HEK293 (cell line): ENCODE measurements at regions not wholly inside any gene's neighbourhood (a gene's known extent, or its start where the extent isn't known, plus 50 kb on each side); places are given as distances from the start of the nearest gene placed in this dataset.

Experiments
- TRIM28 ChIP-seq: IDR thresholded peaks from 2 replicates; pipeline ENCODE4 v1.6.1; 2011; ENCODE audit warnings: low read length, control low read depth, borderline replicate concordance
- ZFP37 ChIP-seq: fragments of 450-650 bp; formaldehyde crosslinking; IDR thresholded peaks from 2 replicates; pipeline ENCODE4 v1.5.1; 2016; ENCODE audit warnings: missing biosample characterization, missing genetic modification characterization
- ZNF274 ChIP-seq, 2 experiments: fragments of 200-500 bp in 1 of 2; fragments of 450-650 bp in 1 of 2; sonication (Bioruptor generic) in 1 of 2; formaldehyde crosslinking in 1 of 2; IDR thresholded peaks; 2 replicates each; pipeline versions ENCODE4 v1.5.1 to v1.6.1; 2014 to 2016; ENCODE audit warnings: borderline replicate concordance in 1 of 2, inconsistent platforms in 1 of 2, low read length in 1 of 2, missing biosample characterization in 1 of 2, missing genetic modification characterization in 1 of 2
- ZNF280C ChIP-seq: fragments of 450-650 bp; formaldehyde crosslinking; IDR thresholded peaks from 2 replicates; pipeline ENCODE4 v1.5.1; 2016; ENCODE audit warnings: missing biosample characterization, missing genetic modification characterization
- ZNF354C ChIP-seq: fragments of 450-650 bp; formaldehyde crosslinking; IDR thresholded peaks from 2 replicates; pipeline ENCODE4 v1.5.1; 2016; ENCODE audit warnings: missing biosample characterization, missing genetic modification characterization, low read depth, borderline replicate concordance
- ZNF423 ChIP-seq: fragments of 450-650 bp; formaldehyde crosslinking; IDR thresholded peaks from 2 replicates; pipeline ENCODE4 v1.5.1; 2016; ENCODE audit warnings: missing biosample characterization, missing genetic modification characterization
- ZNF513 ChIP-seq: fragments of 450-650 bp; IDR thresholded peaks from 2 replicates; pipeline ENCODE4 v1.5.1; 2018; ENCODE audit warnings: missing biosample characterization, missing genetic modification characterization
- ZNF626 ChIP-seq: fragments of 450-650 bp; sonication (Bioruptor Pico); formaldehyde crosslinking; IDR thresholded peaks from 2 replicates; pipeline ENCODE4 v1.5.1; 2018; ENCODE audit warnings: missing biosample characterization, missing genetic modification characterization, inconsistent platforms
- ZNF670 ChIP-seq: fragments of 450-650 bp; formaldehyde crosslinking; IDR thresholded peaks from 2 replicates; pipeline ENCODE4 v1.5.1; 2016; ENCODE audit warnings: missing biosample characterization, missing genetic modification characterization, low read depth
- ZNF707 ChIP-seq: fragments of 450-650 bp; formaldehyde crosslinking; IDR thresholded peaks from 2 replicates; pipeline ENCODE4 v1.5.1; 2016; ENCODE audit warnings: missing biosample characterization, missing genetic modification characterization
- ZNF776 ChIP-seq: fragments of 450-650 bp; formaldehyde crosslinking; IDR thresholded peaks from 2 replicates; pipeline ENCODE4 v1.5.0; 2017; ENCODE audit warnings: missing biosample characterization, missing genetic modification characterization, borderline replicate concordance
- TF ChIP-seq, protein P1 (sequence below): fragments of 450-650 bp; formaldehyde crosslinking; IDR thresholded peaks from 2 replicates; pipeline ENCODE4 v1.5.1; 2016; ENCODE audit warnings: missing biosample characterization, missing genetic modification characterization
- TF ChIP-seq, protein P2 (sequence below): fragments of 450-650 bp; formaldehyde crosslinking; optimal IDR thresholded peaks from 2 replicates; pipeline ENCODE3; 2016; ENCODE audit warnings: missing biosample characterization, mild to moderate bottlenecking, missing genetic modification characterization
- TF ChIP-seq, protein P3 (sequence below): fragments of 450-650 bp; formaldehyde crosslinking; IDR thresholded peaks from 2 replicates; pipeline ENCODE4 v1.5.1; 2016; ENCODE audit warnings: missing biosample characterization, missing genetic modification characterization

DNA sequence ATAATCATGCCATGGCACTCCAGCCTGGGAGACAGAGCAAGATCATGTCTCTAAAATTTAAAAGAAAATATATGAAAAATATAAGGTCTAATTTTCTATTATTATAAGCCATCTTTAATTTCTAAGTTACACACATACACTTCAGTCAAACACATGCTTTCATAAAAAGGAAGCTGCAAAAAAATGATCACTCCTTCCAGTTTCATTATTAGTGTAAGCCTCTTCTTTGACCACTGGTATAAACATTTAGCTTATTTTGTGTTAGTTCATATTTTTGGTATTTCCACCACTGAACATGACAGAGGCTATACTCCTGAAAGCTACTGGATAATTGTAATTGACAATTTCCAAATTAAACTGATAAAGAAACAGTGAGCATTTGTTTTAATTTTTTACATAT, 163.3 kb upstream of the USP38 start:
- TF ChIP-seq TRIM28 (no peak), ZNF776 (tag by site-specific recombination) (no peak), ZNF423 (no peak), ZNF626 (tag by site-specific recombination) (no peak), ZNF707 (tag by site-specific recombination) (no peak), ZNF354C (no peak), ZFP37 (no peak), ZNF280C (tag by site-specific recombination) (no peak), ZNF513 (tag by site-specific recombination) (no peak), ZNF274 (IDR thresholded peaks at IDR 0.05; ENCODE audit: low read length) (no peak), ZNF274 (tag by site-specific recombination; IDR thresholded peaks at IDR 0.05; ENCODE audit: borderline replicate concordance) (no peak), ZNF670 (tag by site-specific recombination) (no peak)
- TF ChIP-seq, protein P1, sequence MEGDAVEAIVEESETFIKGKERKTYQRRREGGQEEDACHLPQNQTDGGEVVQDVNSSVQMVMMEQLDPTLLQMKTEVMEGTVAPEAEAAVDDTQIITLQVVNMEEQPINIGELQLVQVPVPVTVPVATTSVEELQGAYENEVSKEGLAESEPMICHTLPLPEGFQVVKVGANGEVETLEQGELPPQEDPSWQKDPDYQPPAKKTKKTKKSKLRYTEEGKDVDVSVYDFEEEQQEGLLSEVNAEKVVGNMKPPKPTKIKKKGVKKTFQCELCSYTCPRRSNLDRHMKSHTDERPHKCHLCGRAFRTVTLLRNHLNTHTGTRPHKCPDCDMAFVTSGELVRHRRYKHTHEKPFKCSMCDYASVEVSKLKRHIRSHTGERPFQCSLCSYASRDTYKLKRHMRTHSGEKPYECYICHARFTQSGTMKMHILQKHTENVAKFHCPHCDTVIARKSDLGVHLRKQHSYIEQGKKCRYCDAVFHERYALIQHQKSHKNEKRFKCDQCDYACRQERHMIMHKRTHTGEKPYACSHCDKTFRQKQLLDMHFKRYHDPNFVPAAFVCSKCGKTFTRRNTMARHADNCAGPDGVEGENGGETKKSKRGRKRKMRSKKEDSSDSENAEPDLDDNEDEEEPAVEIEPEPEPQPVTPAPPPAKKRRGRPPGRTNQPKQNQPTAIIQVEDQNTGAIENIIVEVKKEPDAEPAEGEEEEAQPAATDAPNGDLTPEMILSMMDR = no peak
- TF ChIP-seq, protein P2, sequence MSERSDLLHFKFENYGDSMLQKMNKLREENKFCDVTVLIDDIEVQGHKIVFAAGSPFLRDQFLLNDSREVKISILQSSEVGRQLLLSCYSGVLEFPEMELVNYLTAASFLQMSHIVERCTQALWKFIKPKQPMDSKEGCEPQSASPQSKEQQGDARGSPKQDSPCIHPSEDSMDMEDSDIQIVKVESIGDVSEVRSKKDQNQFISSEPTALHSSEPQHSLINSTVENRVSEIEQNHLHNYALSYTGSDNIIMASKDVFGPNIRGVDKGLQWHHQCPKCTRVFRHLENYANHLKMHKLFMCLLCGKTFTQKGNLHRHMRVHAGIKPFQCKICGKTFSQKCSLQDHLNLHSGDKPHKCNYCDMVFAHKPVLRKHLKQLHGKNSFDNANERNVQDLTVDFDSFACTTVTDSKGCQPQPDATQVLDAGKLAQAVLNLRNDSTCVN (tag by site-specific recombination) = no peak
- TF ChIP-seq, protein P3, sequence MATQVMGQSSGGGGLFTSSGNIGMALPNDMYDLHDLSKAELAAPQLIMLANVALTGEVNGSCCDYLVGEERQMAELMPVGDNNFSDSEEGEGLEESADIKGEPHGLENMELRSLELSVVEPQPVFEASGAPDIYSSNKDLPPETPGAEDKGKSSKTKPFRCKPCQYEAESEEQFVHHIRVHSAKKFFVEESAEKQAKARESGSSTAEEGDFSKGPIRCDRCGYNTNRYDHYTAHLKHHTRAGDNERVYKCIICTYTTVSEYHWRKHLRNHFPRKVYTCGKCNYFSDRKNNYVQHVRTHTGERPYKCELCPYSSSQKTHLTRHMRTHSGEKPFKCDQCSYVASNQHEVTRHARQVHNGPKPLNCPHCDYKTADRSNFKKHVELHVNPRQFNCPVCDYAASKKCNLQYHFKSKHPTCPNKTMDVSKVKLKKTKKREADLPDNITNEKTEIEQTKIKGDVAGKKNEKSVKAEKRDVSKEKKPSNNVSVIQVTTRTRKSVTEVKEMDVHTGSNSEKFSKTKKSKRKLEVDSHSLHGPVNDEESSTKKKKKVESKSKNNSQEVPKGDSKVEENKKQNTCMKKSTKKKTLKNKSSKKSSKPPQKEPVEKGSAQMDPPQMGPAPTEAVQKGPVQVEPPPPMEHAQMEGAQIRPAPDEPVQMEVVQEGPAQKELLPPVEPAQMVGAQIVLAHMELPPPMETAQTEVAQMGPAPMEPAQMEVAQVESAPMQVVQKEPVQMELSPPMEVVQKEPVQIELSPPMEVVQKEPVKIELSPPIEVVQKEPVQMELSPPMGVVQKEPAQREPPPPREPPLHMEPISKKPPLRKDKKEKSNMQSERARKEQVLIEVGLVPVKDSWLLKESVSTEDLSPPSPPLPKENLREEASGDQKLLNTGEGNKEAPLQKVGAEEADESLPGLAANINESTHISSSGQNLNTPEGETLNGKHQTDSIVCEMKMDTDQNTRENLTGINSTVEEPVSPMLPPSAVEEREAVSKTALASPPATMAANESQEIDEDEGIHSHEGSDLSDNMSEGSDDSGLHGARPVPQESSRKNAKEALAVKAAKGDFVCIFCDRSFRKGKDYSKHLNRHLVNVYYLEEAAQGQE (tag by site-specific recombination) = no peak
